ENCODE measurements at regions not wholly inside any gene's neighbourhood (a gene's known extent, or its start where the extent isn't known, plus 50 kb on each side); places are given as distances from the start of the nearest gene placed in this dataset.

GRCh38 chr5:2670940-2671339 lies 80.5 kb downstream of the IRX2 start:
- Mint-ChIP-seq H3K4me3 (no peak overlapping the region), H3K27me3 (no peaks in the 10 kb centered on the region), H3K4me1 (no peaks in the 10 kb centered on the region), H3K9me3 (peaks cover 0 to 3% (median under 1%) of the 10 kb centered on the region in 8 donors), H3K27ac (no peak overlapping the region), H3K36me3 (no peaks in the 10 kb centered on the region)
- H3K4me3 ChIP-seq (ENCODE audit: low read length in 2 of 2): no peak overlapping the region
- intact Hi-C loops (cut with micrococcal nuclease): no loop called here
- POLR2A ChIA-PET (ENCODE audit: partially characterized antibody): no interaction called here
- no peaks in the 10 kb centered on the region for H3K9me3 ChIP-seq (ENCODE audit: control insufficient read depth in 1 of 2, low read length in 2 of 2)
- no peak overlapping the region for H3K27ac ChIP-seq (ENCODE audit: low read depth, low read length)
- H3K4me1 ChIP-seq (ENCODE audit: insufficient read depth, low read length): no peaks in the 10 kb centered on the region
- H3K27me3 ChIP-seq (ENCODE audit: insufficient read depth, low read length): no peaks in the 10 kb centered on the region
- H3K36me3 ChIP-seq (ENCODE audit: insufficient read depth, low read length): no peaks in the 10 kb centered on the region
- CTCF ChIA-PET (ENCODE audit: partially characterized antibody): no interaction called here
- no peak for DNase-seq

GRCh38 chr5:2669913-2670312 lies 81.6 kb downstream of the IRX2 start:
- no peak overlapping the region for H3K4me3 Mint-ChIP-seq
- Histone ChIP-seq H3K27me3 (ENCODE audit: insufficient read depth, low read length) (no peaks in the 10 kb centered on the region), H3K36me3 (ENCODE audit: insufficient read depth, low read length) (no peaks in the 10 kb centered on the region), H3K9me3 (ENCODE audit: control insufficient read depth in 1 of 2, low read length in 2 of 2) (no peaks in the 10 kb centered on the region), H3K4me3 (ENCODE audit: low read length in 2 of 2) (no peak overlapping the region), H3K4me1 (ENCODE audit: insufficient read depth, low read length) (no peaks in the 10 kb centered on the region), H3K27ac (ENCODE audit: low read depth, low read length) (no peak overlapping the region)
- ChIA-PET POLR2A (ENCODE audit: partially characterized antibody) (no interaction called here), CTCF (ENCODE audit: partially characterized antibody) (no interaction called here)
- peaks cover 0 to 3% (median 0%) of the 10 kb centered on the region in 8 donors for H3K9me3 Mint-ChIP-seq
- H3K4me1 Mint-ChIP-seq: no peaks in the 10 kb centered on the region
- no peak overlapping the region for H3K27ac Mint-ChIP-seq
- intact Hi-C loops (cut with micrococcal nuclease): no loop called here
- DNase-seq: no peak
- no peaks in the 10 kb centered on the region for H3K36me3 Mint-ChIP-seq
- no peaks in the 10 kb centered on the region for H3K27me3 Mint-ChIP-seq

- Histone ChIP-seq H3K9me3 (ENCODE audit: control insufficient read depth in 1 of 2, low read length in 2 of 2) (no peaks in the 10 kb centered on the region), H3K27ac (ENCODE audit: low read depth, low read length) (no peak overlapping the region), H3K4me3 (ENCODE audit: low read length in 2 of 2) (no peak overlapping the region), H3K4me1 (ENCODE audit: insufficient read depth, low read length) (no peaks in the 10 kb centered on the region), H3K27me3 (ENCODE audit: insufficient read depth, low read length) (no peaks in the 10 kb centered on the region), H3K36me3 (ENCODE audit: insufficient read depth, low read length) (no peaks in the 10 kb centered on the region)
- Mint-ChIP-seq H3K9me3 (peaks cover 0 to 2% (median 0%) of the 10 kb centered on the region in 8 donors), H3K27me3 (no peaks in the 10 kb centered on the region), H3K4me1 (no peaks in the 10 kb centered on the region), H3K27ac (no peak overlapping the region), H3K36me3 (no peaks in the 10 kb centered on the region), H3K4me3 (no peak overlapping the region)
- DNase-seq: no peak
- ChIA-PET CTCF (ENCODE audit: partially characterized antibody) (no interaction called here), POLR2A (ENCODE audit: partially characterized antibody) (no interaction called here)
- intact Hi-C loops (cut with micrococcal nuclease): no loop called here
These were observed 82.2 kb downstream of the IRX2 start for GRCh38 chr5:2669259-2669658.

- Histone ChIP-seq H3K27ac (ENCODE audit: low read depth, low read length) (no peak overlapping the region), H3K36me3 (ENCODE audit: insufficient read depth, low read length) (no peaks in the 10 kb centered on the region), H3K9me3 (ENCODE audit: control insufficient read depth in 1 of 2, low read length in 2 of 2) (no peaks in the 10 kb centered on the region), H3K27me3 (ENCODE audit: insufficient read depth, low read length) (no peaks in the 10 kb centered on the region), H3K4me1 (ENCODE audit: insufficient read depth, low read length) (no peaks in the 10 kb centered on the region), H3K4me3 (ENCODE audit: low read length in 2 of 2) (no peak overlapping the region)
- H3K27me3 Mint-ChIP-seq: no peaks in the 10 kb centered on the region
- intact Hi-C loops (cut with micrococcal nuclease): no loop called here
- DNase-seq: no peak
- H3K4me3 Mint-ChIP-seq: no peak overlapping the region
- no peak overlapping the region for H3K27ac Mint-ChIP-seq
- H3K9me3 Mint-ChIP-seq: peaks cover 0 to 2% (median 0%) of the 10 kb centered on the region in 8 donors
- CTCF ChIA-PET (ENCODE audit: partially characterized antibody): no interaction called here
- H3K36me3 Mint-ChIP-seq: no peaks in the 10 kb centered on the region
- POLR2A ChIA-PET (ENCODE audit: partially characterized antibody): no interaction called here
- H3K4me1 Mint-ChIP-seq: no peaks in the 10 kb centered on the region
These were observed 85.4 kb downstream of the IRX2 start for GRCh38 chr5:2666081-2666480.

- H3K36me3 ChIP-seq (ENCODE audit: insufficient read depth, low read length): no peaks in the 10 kb centered on the region
- H3K4me1 ChIP-seq (ENCODE audit: insufficient read depth, low read length): no peaks in the 10 kb centered on the region
- Mint-ChIP-seq H3K4me3 (no peak overlapping the region), H3K27me3 (no peaks in the 10 kb centered on the region), H3K9me3 (peaks cover 0 to 3% (median under 1%) of the 10 kb centered on the region in 8 donors), H3K4me1 (no peaks in the 10 kb centered on the region), H3K36me3 (no peaks in the 10 kb centered on the region), H3K27ac (no peak overlapping the region)
- POLR2A ChIA-PET (ENCODE audit: partially characterized antibody): no interaction called here
- H3K9me3 ChIP-seq (ENCODE audit: control insufficient read depth in 1 of 2, low read length in 2 of 2): no peaks in the 10 kb centered on the region
- intact Hi-C loops (cut with micrococcal nuclease): no loop called here
- no peak overlapping the region for H3K27ac ChIP-seq (ENCODE audit: low read depth, low read length)
- no peak overlapping the region for H3K4me3 ChIP-seq (ENCODE audit: low read length in 2 of 2)
- no peak for DNase-seq
- CTCF ChIA-PET (ENCODE audit: partially characterized antibody): no interaction called here
- H3K27me3 ChIP-seq (ENCODE audit: insufficient read depth, low read length): no peaks in the 10 kb centered on the region
These were observed 88.0 kb downstream of the IRX2 start for GRCh38 chr5:2663489-2663888.

- POLR2A ChIA-PET (ENCODE audit: partially characterized antibody): no interaction called here
These were observed 91.2 kb downstream of the IRX2 start for GRCh38 chr5:2660315-2660714.

GRCh38 chr5:2658881-2659470 lies 92.5 kb downstream of the IRX2 start:
- no peak overlapping the region for H3K27ac ChIP-seq (ENCODE audit: low read depth, low read length)
- no peak overlapping the region for H3K4me3 ChIP-seq (ENCODE audit: low read length in 2 of 2)
- intact Hi-C loops (cut with micrococcal nuclease): no loop called here
- Mint-ChIP-seq H3K4me1 (no peaks in the 10 kb centered on the region), H3K36me3 (no peaks in the 10 kb centered on the region), H3K27me3 (no peaks in the 10 kb centered on the region), H3K9me3 (peaks cover 0 to 7% (median 3%) of the 10 kb centered on the region in 8 donors), H3K4me3 (no peak overlapping the region), H3K27ac (peak overlapping the region in 1 of 7 donors; percentile 57)
- H3K9me3 ChIP-seq (ENCODE audit: control insufficient read depth in 1 of 2, low read length in 2 of 2): no peaks in the 10 kb centered on the region
- no peaks in the 10 kb centered on the region for H3K36me3 ChIP-seq (ENCODE audit: insufficient read depth, low read length)
- no peaks in the 10 kb centered on the region for H3K27me3 ChIP-seq (ENCODE audit: insufficient read depth, low read length)
- DNase-seq: no peak
- no peaks in the 10 kb centered on the region for H3K4me1 ChIP-seq (ENCODE audit: insufficient read depth, low read length)
- ChIA-PET POLR2A (ENCODE audit: partially characterized antibody) (no interaction called here), CTCF (ENCODE audit: partially characterized antibody) (no interaction called here)

More at GRCh38 chr5:2660315-2660714, 91.2 kb downstream of the IRX2 start:
- Histone ChIP-seq H3K4me3 (ENCODE audit: low read length in 2 of 2) (no peak overlapping the region), H3K9me3 (ENCODE audit: control insufficient read depth in 1 of 2, low read length in 2 of 2) (no peaks in the 10 kb centered on the region), H3K4me1 (ENCODE audit: insufficient read depth, low read length) (no peaks in the 10 kb centered on the region), H3K36me3 (ENCODE audit: insufficient read depth, low read length) (no peaks in the 10 kb centered on the region), H3K27me3 (ENCODE audit: insufficient read depth, low read length) (no peaks in the 10 kb centered on the region), H3K27ac (ENCODE audit: low read depth, low read length) (no peak overlapping the region)
- intact Hi-C loops (cut with micrococcal nuclease): no loop called here
- no peaks in the 10 kb centered on the region for H3K27me3 Mint-ChIP-seq
- no peak for DNase-seq
- H3K4me1 Mint-ChIP-seq: no peaks in the 10 kb centered on the region
- H3K9me3 Mint-ChIP-seq: peaks cover 0 to 4% (median 2%) of the 10 kb centered on the region in 8 donors
- H3K36me3 Mint-ChIP-seq: no peaks in the 10 kb centered on the region
- no peak overlapping the region for H3K27ac Mint-ChIP-seq
- CTCF ChIA-PET (ENCODE audit: partially characterized antibody): no interaction called here
- H3K4me3 Mint-ChIP-seq: no peak overlapping the region

GRCh38 chr5:2658447-2658846 lies 93.0 kb downstream of the IRX2 start:
- H3K4me1 Mint-ChIP-seq: no peaks in the 10 kb centered on the region

More at GRCh38 chr5:2658447-2658846, 93.0 kb downstream of the IRX2 start:
- H3K4me1 ChIP-seq (ENCODE audit: insufficient read depth, low read length): no peaks in the 10 kb centered on the region
- no peak for DNase-seq
- Mint-ChIP-seq H3K9me3 (peaks cover 0 to 7% (median 3%) of the 10 kb centered on the region in 8 donors), H3K27ac (peak overlapping the region in 1 of 7 donors; percentile 57), H3K27me3 (no peaks in the 10 kb centered on the region), H3K4me3 (no peak overlapping the region), H3K36me3 (no peaks in the 10 kb centered on the region)
- intact Hi-C loops (cut with micrococcal nuclease): no loop called here
- no peaks in the 10 kb centered on the region for H3K9me3 ChIP-seq (ENCODE audit: control insufficient read depth in 1 of 2, low read length in 2 of 2)
- H3K27ac ChIP-seq (ENCODE audit: low read depth, low read length): no peak overlapping the region
- POLR2A ChIA-PET (ENCODE audit: partially characterized antibody): no interaction called here
- no peaks in the 10 kb centered on the region for H3K27me3 ChIP-seq (ENCODE audit: insufficient read depth, low read length)
- no peaks in the 10 kb centered on the region for H3K36me3 ChIP-seq (ENCODE audit: insufficient read depth, low read length)
- no peak overlapping the region for H3K4me3 ChIP-seq (ENCODE audit: low read length in 2 of 2)
- CTCF ChIA-PET (ENCODE audit: partially characterized antibody): no interaction called here

Data from CD4-positive, alpha-beta memory T cell (primary cell).